ENCODE measurements at regions not wholly inside any gene's neighbourhood (a gene's known extent, or its start where the extent isn't known, plus 50 kb on each side); places are given as distances from the start of the nearest gene placed in this dataset.
A peak's percentile ranks its signal among the peaks of the same experiment; 100 is the strongest.

DNA sequence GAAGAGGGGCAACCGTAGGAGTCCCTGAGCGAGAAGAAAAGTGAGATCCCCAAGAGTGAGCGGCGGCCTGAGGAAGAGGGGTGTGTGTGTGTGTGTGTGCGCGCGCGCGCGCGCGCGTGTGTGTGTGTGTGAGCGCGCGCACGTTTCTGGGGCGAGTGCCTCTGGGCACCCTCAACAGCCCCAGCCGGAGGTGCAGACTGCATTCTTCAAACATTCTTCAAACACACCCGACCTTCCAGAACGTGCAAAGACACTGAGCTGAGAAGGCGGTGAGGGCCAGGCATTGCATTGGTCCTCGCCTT lies 76.2 kb upstream of the FOXP4 start:
- Histone ChIP-seq H3K9me3 (ENCODE audit: control insufficient read depth, low read length) (no peaks in the 10 kb centered on the region), H3K9ac (ENCODE audit: extremely low read depth, low read length, poor library complexity, severe bottlenecking) (no peak overlapping the region), H3K27me3 (ENCODE audit: control insufficient read depth, insufficient read depth, low read length, poor library complexity, severe bottlenecking) (peaks cover 44% of the 10 kb centered on the region), H3K27ac (ENCODE audit: low read depth, low read length) (no peak overlapping the region), H3K4me3 (ENCODE audit: low read length) (peak overlapping the region; percentile 58), H3K36me3 (ENCODE audit: control insufficient read depth, insufficient read depth, low read length) (no peaks in the 10 kb centered on the region), H3K4me1 (ENCODE audit: control insufficient read depth, insufficient read depth, low read length) (peaks cover 14% of the 10 kb centered on the region)
- TF ChIP-seq, protein P1, sequence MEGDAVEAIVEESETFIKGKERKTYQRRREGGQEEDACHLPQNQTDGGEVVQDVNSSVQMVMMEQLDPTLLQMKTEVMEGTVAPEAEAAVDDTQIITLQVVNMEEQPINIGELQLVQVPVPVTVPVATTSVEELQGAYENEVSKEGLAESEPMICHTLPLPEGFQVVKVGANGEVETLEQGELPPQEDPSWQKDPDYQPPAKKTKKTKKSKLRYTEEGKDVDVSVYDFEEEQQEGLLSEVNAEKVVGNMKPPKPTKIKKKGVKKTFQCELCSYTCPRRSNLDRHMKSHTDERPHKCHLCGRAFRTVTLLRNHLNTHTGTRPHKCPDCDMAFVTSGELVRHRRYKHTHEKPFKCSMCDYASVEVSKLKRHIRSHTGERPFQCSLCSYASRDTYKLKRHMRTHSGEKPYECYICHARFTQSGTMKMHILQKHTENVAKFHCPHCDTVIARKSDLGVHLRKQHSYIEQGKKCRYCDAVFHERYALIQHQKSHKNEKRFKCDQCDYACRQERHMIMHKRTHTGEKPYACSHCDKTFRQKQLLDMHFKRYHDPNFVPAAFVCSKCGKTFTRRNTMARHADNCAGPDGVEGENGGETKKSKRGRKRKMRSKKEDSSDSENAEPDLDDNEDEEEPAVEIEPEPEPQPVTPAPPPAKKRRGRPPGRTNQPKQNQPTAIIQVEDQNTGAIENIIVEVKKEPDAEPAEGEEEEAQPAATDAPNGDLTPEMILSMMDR (conservative IDR thresholded peaks at IDR 0.05), result no peak
- H3K9me3 Mint-ChIP-seq, result no peaks in the 10 kb centered on the region
- peak overlapping the region; percentile 59 for H3K4me3 Mint-ChIP-seq
- H3K36me3 Mint-ChIP-seq (ENCODE audit: low read depth), result no peaks in the 10 kb centered on the region
- DNase-seq, result peak; percentile 76
- WGBS, 2 experiments (ENCODE audit: insufficient coverage in 1 of 2, insufficient read length in 1 of 2), result 26 to 38% methylated on average over 4 to 22 of the region's 23 CpGs
- H3K4me1 Mint-ChIP-seq, result peaks cover 31% of the 10 kb centered on the region
- H3K27ac Mint-ChIP-seq, result peak overlapping the region; percentile 10
- peaks cover 79% of the 10 kb centered on the region for H3K27me3 Mint-ChIP-seq (ENCODE audit: insufficient read depth)

GRCh38 chr6:41470331-41471063 lies 75.7 kb upstream of the FOXP4 start:
- Histone ChIP-seq H3K27ac (ENCODE audit: low read depth, low read length) (no peak overlapping the region), H3K4me1 (ENCODE audit: control insufficient read depth, insufficient read depth, low read length) (peaks cover 14% of the 10 kb centered on the region), H3K4me3 (ENCODE audit: low read length) (peak overlapping the region; percentile 58), H3K36me3 (ENCODE audit: control insufficient read depth, insufficient read depth, low read length) (no peaks in the 10 kb centered on the region), H3K9ac (ENCODE audit: extremely low read depth, low read length, poor library complexity, severe bottlenecking) (no peak overlapping the region), H3K27me3 (ENCODE audit: control insufficient read depth, insufficient read depth, low read length, poor library complexity, severe bottlenecking) (peaks cover 44% of the 10 kb centered on the region), H3K9me3 (ENCODE audit: control insufficient read depth, low read length) (no peaks in the 10 kb centered on the region)
- DNase-seq, result peak; percentile 84
- peaks cover 80% of the 10 kb centered on the region for H3K27me3 Mint-ChIP-seq (ENCODE audit: insufficient read depth)
- TF ChIP-seq, protein P1 (conservative IDR thresholded peaks at IDR 0.05), result no peak
- H3K4me3 Mint-ChIP-seq, result peak overlapping the region; percentile 59
- WGBS, 2 experiments (ENCODE audit: insufficient coverage in 1 of 2, insufficient read length in 1 of 2), result 16 to 30% methylated on average over 38 to 62 of the region's 62 CpGs
- peaks cover 31% of the 10 kb centered on the region for H3K4me1 Mint-ChIP-seq
- no peak overlapping the region for H3K27ac Mint-ChIP-seq
- H3K36me3 Mint-ChIP-seq (ENCODE audit: low read depth), result no peaks in the 10 kb centered on the region
- no peaks in the 10 kb centered on the region for H3K9me3 Mint-ChIP-seq

- WGBS, 2 experiments (ENCODE audit: insufficient coverage in 1 of 2, insufficient read length in 1 of 2), result 61% methylated on average over 12 of the region's 13 CpGs; no CpG with 5 or more reads in 1 of the 2 experiments
Measured at GRCh38 chr6:41471064-41471895, 74.9 kb upstream of the FOXP4 start.

More at GRCh38 chr6:41471064-41471895, 74.9 kb upstream of the FOXP4 start:
- Mint-ChIP-seq H3K9me3 (no peaks in the 10 kb centered on the region), H3K4me1 (peaks cover 31% of the 10 kb centered on the region), H3K4me3 (peak overlapping the region; percentile 59), H3K36me3 (ENCODE audit: low read depth) (no peaks in the 10 kb centered on the region), H3K27me3 (ENCODE audit: insufficient read depth) (peaks cover 77% of the 10 kb centered on the region), H3K27ac (no peak overlapping the region)
- no peaks in the 10 kb centered on the region for H3K9me3 ChIP-seq (ENCODE audit: control insufficient read depth, low read length)
- H3K27me3 ChIP-seq (ENCODE audit: control insufficient read depth, insufficient read depth, low read length, poor library complexity, severe bottlenecking), result peaks cover 37% of the 10 kb centered on the region
- no peak overlapping the region for H3K9ac ChIP-seq (ENCODE audit: extremely low read depth, low read length, poor library complexity, severe bottlenecking)
- TF ChIP-seq, protein P1 (conservative IDR thresholded peaks at IDR 0.05), result no peak
- no peaks in the 10 kb centered on the region for H3K36me3 ChIP-seq (ENCODE audit: control insufficient read depth, insufficient read depth, low read length)
- peaks cover 14% of the 10 kb centered on the region for H3K4me1 ChIP-seq (ENCODE audit: control insufficient read depth, insufficient read depth, low read length)
- H3K4me3 ChIP-seq (ENCODE audit: low read length), result no peak overlapping the region
- DNase-seq, result no peak
- no peak overlapping the region for H3K27ac ChIP-seq (ENCODE audit: low read depth, low read length)

All from endodermal cell (in vitro differentiated cells).